ENCODE measurements at regions not wholly inside any gene's neighbourhood (a gene's known extent, or its start where the extent isn't known, plus 50 kb on each side); places are given as distances from the start of the nearest gene placed in this dataset.

GRCh38 chr5:175246889-175247520, 197.0 kb downstream of the DRD1 start:
- Histone ChIP-seq H3K9me3 (ENCODE audit: low read length) (no peaks in the 10 kb centered on the region), H3K4me2 (ENCODE audit: low read length) (no peak overlapping the region), H3K27me3 (ENCODE audit: insufficient read depth, low read length) (no peaks in the 10 kb centered on the region), H3K4me1 (ENCODE audit: insufficient read depth, low read length, severe bottlenecking) (no peaks in the 10 kb centered on the region), H3K9ac (ENCODE audit: low read length) (no peak overlapping the region), H3K4me3 (ENCODE audit: low read depth, low read length, poor library complexity, severe bottlenecking) (no peak overlapping the region), H3K27ac (ENCODE audit: low read depth, low read length, poor library complexity, severe bottlenecking) (no peak overlapping the region), H3F3A (ENCODE audit: insufficient read depth, low read length) (no peaks in the 10 kb centered on the region), H2AFZ (ENCODE audit: low read length) (no peak overlapping the region), H3K9me2 (ENCODE audit: low read depth, low read length) (no peaks in the 10 kb centered on the region), H4K20me1 (ENCODE audit: insufficient read depth, low read length) (no peaks in the 10 kb centered on the region), H3K36me3 (ENCODE audit: insufficient read depth, low read length) (no peaks in the 10 kb centered on the region), H3K79me2 (ENCODE audit: insufficient read depth, low read length) (no peaks in the 10 kb centered on the region)
- TF ChIP-seq EZH2 (IDR thresholded peaks at IDR 0.05; ENCODE audit: borderline replicate concordance, low read length) = no peak
- TF ChIP-seq CTCF (IDR thresholded peaks at IDR 0.05; ENCODE audit: low read length) = no peak

GRCh38 chr5:175246242-175246888, 197.6 kb downstream of the DRD1 start:
- Histone ChIP-seq H3K9ac (ENCODE audit: low read length) (no peak overlapping the region), H2AFZ (ENCODE audit: low read length) (no peak overlapping the region), H4K20me1 (ENCODE audit: insufficient read depth, low read length) (no peaks in the 10 kb centered on the region), H3K79me2 (ENCODE audit: insufficient read depth, low read length) (no peaks in the 10 kb centered on the region), H3K27me3 (ENCODE audit: insufficient read depth, low read length) (no peaks in the 10 kb centered on the region), H3K4me2 (ENCODE audit: low read length) (no peak overlapping the region), H3K4me3 (ENCODE audit: low read depth, low read length, poor library complexity, severe bottlenecking) (no peak overlapping the region), H3K27ac (ENCODE audit: low read depth, low read length, poor library complexity, severe bottlenecking) (no peak overlapping the region), H3K36me3 (ENCODE audit: insufficient read depth, low read length) (no peaks in the 10 kb centered on the region), H3K9me2 (ENCODE audit: low read depth, low read length) (no peaks in the 10 kb centered on the region), H3F3A (ENCODE audit: insufficient read depth, low read length) (no peaks in the 10 kb centered on the region), H3K4me1 (ENCODE audit: insufficient read depth, low read length, severe bottlenecking) (no peaks in the 10 kb centered on the region), H3K9me3 (ENCODE audit: low read length) (no peaks in the 10 kb centered on the region)
- TF ChIP-seq CTCF (IDR thresholded peaks at IDR 0.05; ENCODE audit: low read length) (no peak), EZH2 (IDR thresholded peaks at IDR 0.05; ENCODE audit: borderline replicate concordance, low read length) (no peak)

- H3K9ac ChIP-seq (ENCODE audit: low read length) = no peak overlapping the region
- H3K4me3 ChIP-seq (ENCODE audit: low read depth, low read length, poor library complexity, severe bottlenecking) = no peak overlapping the region
- H3K9me3 ChIP-seq (ENCODE audit: low read length) = no peaks in the 10 kb centered on the region
- TF ChIP-seq CTCF (IDR thresholded peaks at IDR 0.05; ENCODE audit: low read length) (no peak), EZH2 (IDR thresholded peaks at IDR 0.05; ENCODE audit: borderline replicate concordance, low read length) (no peak)
- H4K20me1 ChIP-seq (ENCODE audit: insufficient read depth, low read length) = no peaks in the 10 kb centered on the region
- H3K36me3 ChIP-seq (ENCODE audit: insufficient read depth, low read length) = no peaks in the 10 kb centered on the region
- H3K79me2 ChIP-seq (ENCODE audit: insufficient read depth, low read length) = no peaks in the 10 kb centered on the region
- H3K4me2 ChIP-seq (ENCODE audit: low read length) = no peak overlapping the region
- no peak overlapping the region for H3K27ac ChIP-seq (ENCODE audit: low read depth, low read length, poor library complexity, severe bottlenecking)
- no peaks in the 10 kb centered on the region for H3K27me3 ChIP-seq (ENCODE audit: insufficient read depth, low read length)
- H3F3A ChIP-seq (ENCODE audit: insufficient read depth, low read length) = no peaks in the 10 kb centered on the region
- H2AFZ ChIP-seq (ENCODE audit: low read length) = no peak overlapping the region
- no peaks in the 10 kb centered on the region for H3K4me1 ChIP-seq (ENCODE audit: insufficient read depth, low read length, severe bottlenecking)
- no peaks in the 10 kb centered on the region for H3K9me2 ChIP-seq (ENCODE audit: low read depth, low read length)
Observed at GRCh38 chr5:175243441-175243840, 200.5 kb downstream of the DRD1 start.

Data from OCI-LY1 (cell line).